ENCODE measurements at regions not wholly inside any gene's neighbourhood (a gene's known extent, or its start where the extent isn't known, plus 50 kb on each side); places are given as distances from the start of the nearest gene placed in this dataset.

GRCh38 chr17:79531191-79532095 lies 79.4 kb downstream of the RBFOX3 start:
- ChIA-PET CTCF (interaction anchor here (0.8 to 0.9 kb wide), 2 partner anchors 89 to 191 kb away, joined by 3 read pairs; no protein-coding TSS in a partner anchor), POLR2A (no interaction called here)
- H3K27ac Mint-ChIP-seq (ENCODE audit: unreplicated experiment): no peak overlapping the region
- Histone ChIP-seq H3K36me3 (ENCODE audit: control insufficient read depth, insufficient read depth, low read length) (no peaks in the 10 kb centered on the region), H3K4me3 (ENCODE audit: low read depth, low read length) (no peak overlapping the region), H3K4me1 (peaks cover 5% of the 10 kb centered on the region; the same call in 1 of the 2 replicates), H3K9me3 (no peaks in the 10 kb centered on the region), H3K27me3 (replicated peaks; ENCODE audit: control insufficient read depth, insufficient read depth, low read length) (no peaks in the 10 kb centered on the region; the same call in 1 of the 2 replicates)
- intact Hi-C loops (cut with micrococcal nuclease; ENCODE audit: unreplicated experiment): no loop called here
- no peaks in the 10 kb centered on the region for H3K9me3 Mint-ChIP-seq (ENCODE audit: unreplicated experiment)
- no peaks in the 10 kb centered on the region for H3K4me1 Mint-ChIP-seq (ENCODE audit: low read depth, unreplicated experiment)
- H3K36me3 Mint-ChIP-seq (ENCODE audit: insufficient read depth, unreplicated experiment): no peaks in the 10 kb centered on the region
- H3K27me3 Mint-ChIP-seq (ENCODE audit: insufficient read depth, unreplicated experiment): peaks cover 15% of the 10 kb centered on the region
- no peak for TF ChIP-seq CTCF (IDR thresholded peaks at IDR 0.05; ENCODE audit: insufficient read depth in 1 of 2, low read depth in 1 of 2, low read length in 1 of 2, severe bottlenecking in 1 of 2, unreplicated experiment in 1 of 2)
- no peak for DNase-seq
- H3K4me3 Mint-ChIP-seq (ENCODE audit: unreplicated experiment): no peak overlapping the region
- no TSS peak for BruUV-seq (replicated peaks)

DNA sequence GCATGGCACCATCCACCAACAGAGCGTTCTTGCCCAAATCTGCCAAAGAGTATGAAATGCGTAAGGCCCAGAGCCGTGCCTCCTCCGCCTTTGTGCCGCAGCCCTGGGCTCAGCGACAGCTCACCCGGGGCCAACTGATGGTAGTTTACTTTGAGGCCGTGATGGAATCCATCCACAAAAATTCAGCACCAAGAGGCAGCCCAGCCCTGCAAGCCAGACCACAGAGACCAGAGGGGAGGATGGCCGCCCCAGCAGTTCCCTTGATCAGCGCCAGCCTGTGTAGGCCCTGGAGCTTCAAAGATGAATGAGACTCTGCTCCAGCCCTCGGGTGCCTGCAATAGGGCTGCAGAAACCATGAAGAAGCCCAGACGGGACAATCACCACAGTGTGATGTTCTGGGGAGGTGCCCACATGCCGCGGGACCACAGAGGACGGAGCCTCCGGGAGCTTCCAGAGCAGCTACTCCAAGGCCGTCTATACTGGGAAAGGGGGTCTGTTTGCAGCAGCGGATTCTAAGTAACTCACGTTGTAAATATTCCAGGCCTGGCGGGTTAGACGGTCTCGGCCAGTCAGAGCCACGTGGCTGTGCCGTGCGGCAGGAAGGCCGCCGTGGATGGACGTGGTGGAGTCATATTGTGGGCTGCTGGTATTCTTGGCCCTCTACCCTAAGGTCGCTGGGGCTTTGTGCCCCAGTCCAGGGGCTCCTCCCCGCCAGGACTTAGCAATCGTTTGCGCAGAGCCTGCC lies 80.3 kb downstream of the RBFOX3 start:
- no TSS peak for BruUV-seq (replicated peaks)
- CTCF ChIA-PET: interaction anchor here (0.9 kb wide), 1 partner anchor 192 kb away, joined by 3 read pairs; no protein-coding TSS in a partner anchor

More for the DNA sequence above, 80.3 kb downstream of the RBFOX3 start:
- peaks cover 15% of the 10 kb centered on the region for H3K27me3 Mint-ChIP-seq (ENCODE audit: insufficient read depth, unreplicated experiment)
- no peaks in the 10 kb centered on the region for H3K36me3 Mint-ChIP-seq (ENCODE audit: insufficient read depth, unreplicated experiment)
- intact Hi-C loops (cut with micrococcal nuclease; ENCODE audit: unreplicated experiment): no loop called here
- no peak for TF ChIP-seq CTCF (IDR thresholded peaks at IDR 0.05; ENCODE audit: insufficient read depth in 1 of 2, low read depth in 1 of 2, low read length in 1 of 2, severe bottlenecking in 1 of 2, unreplicated experiment in 1 of 2)
- H3K27ac Mint-ChIP-seq (ENCODE audit: unreplicated experiment): no peak overlapping the region
- no peaks in the 10 kb centered on the region for H3K9me3 Mint-ChIP-seq (ENCODE audit: unreplicated experiment)
- H3K36me3 ChIP-seq (ENCODE audit: control insufficient read depth, insufficient read depth, low read length): no peaks in the 10 kb centered on the region
- H3K4me1 ChIP-seq: peaks cover 5% of the 10 kb centered on the region; the same call in 1 of the 2 replicates
- no peak for DNase-seq
- H3K27me3 ChIP-seq (replicated peaks; ENCODE audit: control insufficient read depth, insufficient read depth, low read length): no peaks in the 10 kb centered on the region; the same call in 1 of the 2 replicates
- no peak overlapping the region for H3K4me3 Mint-ChIP-seq (ENCODE audit: unreplicated experiment)
- H3K4me1 Mint-ChIP-seq (ENCODE audit: low read depth, unreplicated experiment): no peaks in the 10 kb centered on the region
- no peaks in the 10 kb centered on the region for H3K9me3 ChIP-seq
- POLR2A ChIA-PET: no interaction called here
- H3K4me3 ChIP-seq (ENCODE audit: low read depth, low read length): no peak overlapping the region

Data from Caco-2 (cell line).